Esophagus muscularis mucosa (tissue), 3 donors: ENCODE measurements at regions not wholly inside any gene's neighbourhood (a gene's known extent, or its start where the extent isn't known, plus 50 kb on each side); places are given as distances from the start of the nearest gene placed in this dataset.

Source experiments
- CTCF ChIP-seq, 3 experiments: fragments of 200-600 bp in 2 of 3; fragments of 450-650 bp in 1 of 3; sonication (generic) in 2 of 3; IDR thresholded peaks; one replicate each; pipeline ENCODE4 v1.5.1; 2017 to 2019; ENCODE audit warnings: antibody characterized with exemption in 3 of 3, mild to moderate bottlenecking in 2 of 3, moderate library complexity in 1 of 3
- POLR2A ChIP-seq: fragments of 450-650 bp; IDR thresholded peaks from one replicate; pipeline ENCODE4 v1.6.1; 2017; ENCODE audit warnings: antibody characterized with exemption, moderate library complexity, mild to moderate bottlenecking, low read depth

GRCh38 chr1:47523835-47524215 lies 86.0 kb downstream of the FOXD2 start:
- TF ChIP-seq CTCF (IDR thresholded peaks at IDR 0.05) (no peak), POLR2A (no peak)
